Neural cell (in vitro differentiated cells): ENCODE measurements at regions not wholly inside any gene's neighbourhood (a gene's known extent, or its start where the extent isn't known, plus 50 kb on each side); places are given as distances from the start of the nearest gene placed in this dataset.

ENCODE experiments used
- H2AFZ ChIP-seq: fragments of 200-600, 300-800 bp; sonication (generic), shearing (Covaris generic); 2 replicates; pipeline ENCODE4 v1.6.0; 2014; ENCODE audit warnings: low read depth, mild to moderate bottlenecking, antibody characterized with exemption, low read length, moderate library complexity
- H3F3A ChIP-seq: fragments of 200-600 bp; shearing (Covaris generic); 2 replicates; pipeline ENCODE4 v1.6.1; 2016; ENCODE audit warnings: mild to moderate bottlenecking, moderate library complexity, mixed read lengths, antibody characterized with exemption, low read length; ENCODE audit not compliant: insufficient read depth, poor library complexity, severe bottlenecking
- H3K27ac ChIP-seq: fragments of 200-600, 300-800 bp; sonication (generic), shearing (Covaris generic); 2 replicates; pipeline ENCODE4 v1.5.1; 2014; ENCODE audit warnings: mild to moderate bottlenecking, low read length, moderate library complexity
- H3K27me3 ChIP-seq: fragments of 300-800, 200-600 bp; sonication (generic), shearing (Covaris generic); 2 replicates; pipeline ENCODE4 v1.6.0; 2014; ENCODE audit warnings: mild to moderate bottlenecking, low read depth, low read length, moderate library complexity; ENCODE audit not compliant: insufficient read depth
- H3K36me3 ChIP-seq: fragments of 300-800, 200-600 bp; sonication (generic), shearing (Covaris generic); 2 replicates; pipeline ENCODE4 v1.5.1; 2014; ENCODE audit warnings: mild to moderate bottlenecking, antibody characterized with exemption, low read length, moderate library complexity; ENCODE audit not compliant: insufficient read depth
- H3K4me2 ChIP-seq: fragments of 300-800, 200-600 bp; sonication (generic), shearing (Covaris generic); 2 replicates; pipeline ENCODE4 v1.6.0; 2014; ENCODE audit warnings: mild to moderate bottlenecking, low read length
- H3K4me3 ChIP-seq: fragments of 300-800, 200-600 bp; sonication (generic), shearing (Covaris generic); 2 replicates; pipeline ENCODE4 v1.5.1; 2014; ENCODE audit warnings: mild to moderate bottlenecking, low read length, moderate library complexity
- H3K79me2 ChIP-seq: fragments of 200-600 bp; shearing (Covaris generic); replicated peaks from 2 replicates; pipeline ENCODE4 v1.6.0; 2014; ENCODE audit warnings: mild to moderate bottlenecking, low read length, moderate library complexity; ENCODE audit not compliant: insufficient read depth
- H3K9ac ChIP-seq: fragments of 300-800, 200-600 bp; sonication (generic), shearing (Covaris generic); 2 replicates; pipeline ENCODE4 v1.6.1; 2016; ENCODE audit warnings: mild to moderate bottlenecking, low read length, mixed read lengths
- H3K9me2 ChIP-seq: fragments of 200-600 bp; shearing (Covaris generic); 2 replicates; pipeline ENCODE4 v1.6.1; 2016; ENCODE audit warnings: mild to moderate bottlenecking, low read length, mixed read lengths; ENCODE audit not compliant: insufficient read depth
- H3K9me3 ChIP-seq: fragments of 200-600, 300-800 bp; sonication (generic), shearing (Covaris generic); 2 replicates; pipeline ENCODE4 v1.6.1; 2016; ENCODE audit warnings: mild to moderate bottlenecking, mixed run types, low read length, moderate library complexity, mixed read lengths
- H4K20me1 ChIP-seq: fragments of 200-600 bp; shearing (Covaris generic); 2 replicates; pipeline ENCODE4 v1.6.1; 2016; ENCODE audit warnings: mild to moderate bottlenecking, mixed run types; ENCODE audit not compliant: insufficient read depth
- CTCF ChIP-seq: fragments of 450-650 bp; IDR thresholded peaks from 2 replicates; pipeline ENCODE4 v1.5.1; 2014; ENCODE audit warnings: antibody characterized with exemption, mild to moderate bottlenecking, moderate library complexity; ENCODE audit not compliant: poor library complexity, severe bottlenecking
- EP300 ChIP-seq: fragments of 450-650 bp; conservative IDR thresholded peaks from 2 replicates; pipeline ENCODE4 v1.6.1; 2014; ENCODE audit warnings: antibody characterized with exemption, mild to moderate bottlenecking, moderate library complexity; ENCODE audit not compliant: poor library complexity, severe bottlenecking
- EZH2 ChIP-seq: fragments of 200-600, 300-800 bp; shearing (Covaris generic), sonication (generic); IDR thresholded peaks from 2 replicates; pipeline ENCODE4 v1.6.1; 2014; ENCODE audit warnings: antibody characterized with exemption, low read length, borderline replicate concordance, mild to moderate bottlenecking; ENCODE audit not compliant: insufficient read depth, poor library complexity, severe bottlenecking
- MXI1 ChIP-seq: fragments of 450-650 bp; conservative IDR thresholded peaks from 2 replicates; pipeline ENCODE4 v1.6.1; 2014; ENCODE audit warnings: antibody characterized with exemption, mild to moderate bottlenecking; ENCODE audit not compliant: poor library complexity, severe bottlenecking
- POLR2AphosphoS5 ChIP-seq: IDR thresholded peaks from 2 replicates; pipeline ENCODE4 v1.6.1; 2012
- REST ChIP-seq: IDR thresholded peaks from 2 replicates; pipeline ENCODE4 v1.6.1; 2012; ENCODE audit warnings: borderline replicate concordance
- TAF1 ChIP-seq: IDR thresholded peaks from 2 replicates; pipeline ENCODE4 v1.6.1; 2012; ENCODE audit warnings: low read depth

- Histone ChIP-seq H3K79me2 (no peaks in the 10 kb centered on the region), H3K27ac (no peak overlapping the region), H3K9ac (no peak overlapping the region), H3K36me3 (no peaks in the 10 kb centered on the region), H3K9me3 (no peaks in the 10 kb centered on the region), H3K4me2 (no peak overlapping the region), H3K4me3 (no peak overlapping the region), H4K20me1 (no peaks in the 10 kb centered on the region), H3K9me2 (no peaks in the 10 kb centered on the region), H3F3A (no peaks in the 10 kb centered on the region), H3K27me3 (no peaks in the 10 kb centered on the region), H2AFZ (no peak overlapping the region)
- TF ChIP-seq REST (no peak), CTCF (no peak), MXI1 (no peak), EZH2 (no peak), EP300 (no peak)
Observed at GRCh38 chr2:191476901-191477300, 201.0 kb upstream of the NABP1 start.

GRCh38 chr2:191478799-191479679 is 198.9 kb upstream of the NABP1 start:
- no peaks in the 10 kb centered on the region for H3K36me3 ChIP-seq
- no peaks in the 10 kb centered on the region for H3K9me2 ChIP-seq
- peak overlapping the region; percentile 42 for H3K4me3 ChIP-seq
- peak overlapping the region; percentile 66 for H3K27ac ChIP-seq
- no peaks in the 10 kb centered on the region for H3K9me3 ChIP-seq
- H3K9ac ChIP-seq, result peak overlapping the region; percentile 38
- TF ChIP-seq REST, result no peak
- TF ChIP-seq TAF1, result no peak
- TF ChIP-seq POLR2AphosphoS5, result peak; percentile 16
- no peaks in the 10 kb centered on the region for H3K27me3 ChIP-seq
- H3K79me2 ChIP-seq, result no peaks in the 10 kb centered on the region
- H3F3A ChIP-seq, result no peaks in the 10 kb centered on the region
- peak overlapping the region; percentile 42 for H2AFZ ChIP-seq
- peak overlapping the region; percentile 17 for H3K4me2 ChIP-seq
- H4K20me1 ChIP-seq, result no peaks in the 10 kb centered on the region
